HG03108 (cell line): ENCODE measurements at regions not wholly inside any gene's neighbourhood (a gene's known extent, or its start where the extent isn't known, plus 50 kb on each side); places are given as distances from the start of the nearest gene placed in this dataset.
"Not testable (repeated sequence)": the region's sequence is repeated elsewhere in the genome, so short reads cannot be mapped to it uniquely, and the experiment has no call there.

ENCODE experiments used
- ATAC-seq: cut with Tn5 transposase; IDR thresholded peaks from one replicate; pipeline ENCODE4 v1.9.1; 2021; ENCODE audit warnings: moderate library complexity; ENCODE audit not compliant: unreplicated experiment

- no peak for ATAC-seq
Measured at GRCh38 chr22:47884775-47885174, 1122.3 kb downstream of the TBC1D22A start.

GRCh38 chr22:47884200-47884599 is 1121.8 kb downstream of the TBC1D22A start:
- ATAC-seq = no peak

- no peak for ATAC-seq
Measured at GRCh38 chr22:47883757-47884156, 1121.3 kb downstream of the TBC1D22A start.

GRCh38 chr22:47879346-47879745 is 1116.9 kb downstream of the TBC1D22A start:
- no peak for ATAC-seq

- ATAC-seq = no peak
Measured at GRCh38 chr22:47878460-47878859, 1116.0 kb downstream of the TBC1D22A start.

- no peak for ATAC-seq
Measured at GRCh38 chr22:47872761-47873535, 1110.5 kb downstream of the TBC1D22A start.

- ATAC-seq = no peak
Measured at GRCh38 chr22:47865626-47866025, 1103.2 kb downstream of the TBC1D22A start.

- no peak for ATAC-seq
Measured at GRCh38 chr22:47862394-47862793, 1099.9 kb downstream of the TBC1D22A start.

- not testable (repeated sequence) for ATAC-seq
Measured at GRCh38 chr22:47860907-47861306, 1098.5 kb downstream of the TBC1D22A start.

- ATAC-seq = no peak
Measured at GRCh38 chr22:47859881-47860525, 1097.6 kb downstream of the TBC1D22A start.

- ATAC-seq = no peak
Measured at GRCh38 chr22:47858773-47859306, 1096.4 kb downstream of the TBC1D22A start.

- ATAC-seq = no peak
Measured at GRCh38 chr22:47854680-47855079, 1092.2 kb downstream of the TBC1D22A start.

GRCh38 chr22:47854251-47854650 is 1091.8 kb downstream of the TBC1D22A start:
- ATAC-seq = no peak

GRCh38 chr22:47853750-47854149 is 1091.3 kb downstream of the TBC1D22A start:
- ATAC-seq = no peak

- no peak for ATAC-seq
Measured at GRCh38 chr22:47851586-47851985, 1089.1 kb downstream of the TBC1D22A start.

GRCh38 chr22:47850644-47851151 is 1088.2 kb downstream of the TBC1D22A start:
- ATAC-seq = no peak

- ATAC-seq = no peak
Measured at GRCh38 chr22:47849576-47849975, 1087.1 kb downstream of the TBC1D22A start.

GRCh38 chr22:47848184-47848920 is 1085.9 kb downstream of the TBC1D22A start:
- ATAC-seq = no peak

- no peak for ATAC-seq
Measured at GRCh38 chr22:47847131-47847890, 1084.9 kb downstream of the TBC1D22A start.

- ATAC-seq = no peak
Measured at GRCh38 chr22:47846206-47846605, 1083.8 kb downstream of the TBC1D22A start.

- ATAC-seq = no peak
Measured at GRCh38 chr22:47842119-47842518, 1079.7 kb downstream of the TBC1D22A start.
